SK-N-MC (cell line): ENCODE measurements at regions not wholly inside any gene's neighbourhood (a gene's known extent, or its start where the extent isn't known, plus 50 kb on each side); places are given as distances from the start of the nearest gene placed in this dataset.

ENCODE experiments used
- EZH2 ChIP-seq: fragments of 200-600 bp; sonication (generic); IDR thresholded peaks from one replicate; pipeline ENCODE4 v1.6.1; 2017; ENCODE audit warnings: antibody characterized with exemption
- FOXP2 ChIP-seq: optimal IDR thresholded peaks from 2 replicates; pipeline ENCODE3; 2011; ENCODE audit warnings: mild to moderate bottlenecking, moderate library complexity; ENCODE audit not compliant: insufficient read depth; ENCODE audit errors: extremely low read length, control extremely low read depth
- POLR2AphosphoS5 ChIP-seq: IDR thresholded peaks from 2 replicates; pipeline ENCODE4 v1.6.1; 2012; ENCODE audit warnings: mild to moderate bottlenecking, low read depth, low read length, borderline replicate concordance

DNA sequence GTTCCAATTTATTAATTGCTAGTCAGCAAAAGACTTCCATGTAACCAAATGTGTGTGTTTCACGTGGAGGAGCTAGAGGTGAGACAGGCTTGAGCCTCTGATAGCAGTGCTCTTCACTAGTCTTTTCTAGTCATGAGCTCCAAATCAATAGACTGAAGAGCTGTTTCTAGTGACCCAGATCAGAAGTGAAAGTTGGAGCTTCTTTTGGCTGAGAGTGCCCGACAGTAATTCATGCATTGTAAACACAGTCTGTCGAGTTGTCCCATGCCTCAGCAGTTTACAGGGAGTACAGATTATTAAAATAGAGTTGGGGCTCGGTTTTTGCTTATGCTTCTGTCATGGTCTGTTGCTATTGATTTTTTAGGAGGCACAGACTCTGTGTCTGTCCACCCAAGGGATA is 793.1 kb downstream of the DTWD2 start:
- TF ChIP-seq POLR2AphosphoS5 (no peak), EZH2 (no peak), FOXP2 (no peak)
